Spinal cord (tissue), 9 donors: ENCODE measurements at regions not wholly inside any gene's neighbourhood (a gene's known extent, or its start where the extent isn't known, plus 50 kb on each side); places are given as distances from the start of the nearest gene placed in this dataset.

Source experiments
- DNase-seq, 6 donors: peaks; one replicate each; pipeline versions ENCODE4 v3.0.0 to v3.0.0-alpha.2; 2013 to 2015; ENCODE audit warnings: low spot score in 6 of 6, low read depth in 4 of 6
- H3K27ac ChIP-seq: one replicate; pipeline ENCODE4 v1.5.1; 2013; ENCODE audit warnings: low read depth, low read length, control low read depth
- H3K27me3 ChIP-seq: one replicate; pipeline ENCODE4 v1.6.1; 2013; ENCODE audit warnings: low read length; ENCODE audit not compliant: control insufficient read depth, insufficient read depth
- H3K36me3 ChIP-seq: one replicate; pipeline ENCODE4 v1.6.1; 2013; ENCODE audit warnings: low read length; ENCODE audit not compliant: control insufficient read depth, insufficient read depth
- H3K4me1 ChIP-seq: one replicate; pipeline ENCODE4 v1.6.1; 2013; ENCODE audit warnings: low read length; ENCODE audit not compliant: control insufficient read depth, insufficient read depth
- H3K4me3 ChIP-seq: one replicate; pipeline ENCODE4 v1.5.1; 2013; ENCODE audit warnings: low read depth, low read length, control low read depth
- H3K9me3 ChIP-seq: one replicate; pipeline ENCODE4 v1.6.1; 2013; ENCODE audit warnings: low read length; ENCODE audit not compliant: control insufficient read depth, insufficient read depth
- WGBS: methylation state at CpG from one replicate; pipeline ENCODE4 v1.1.5; 2013; ENCODE audit warnings: missing lambda C conversion rate; ENCODE audit not compliant: insufficient coverage; 5-methylcytosine and 5-hydroxymethylcytosine counted together
- donor health status: healthy.

DNA sequence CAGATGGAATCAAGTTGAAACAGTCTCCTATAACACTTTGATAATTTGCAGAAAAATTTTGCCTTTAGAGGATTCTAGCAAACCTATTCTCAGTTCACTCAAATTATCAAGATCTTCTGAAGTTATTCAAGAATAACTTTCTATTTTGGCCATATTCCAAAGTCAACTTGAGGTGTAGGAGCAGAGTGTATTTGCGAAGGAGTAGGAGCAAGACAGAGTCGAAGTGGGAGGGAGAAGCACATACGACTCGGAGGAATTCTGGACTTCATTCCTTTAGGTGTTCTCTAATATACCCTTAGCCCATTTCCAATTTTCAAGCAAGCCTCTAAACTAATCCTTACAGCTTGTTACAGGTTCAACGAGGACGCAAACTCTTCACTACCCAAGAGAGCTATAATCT lies 252.9 kb downstream of the GPM6A start:
- no peak overlapping the region for H3K4me3 ChIP-seq
- H3K4me1 ChIP-seq: no peaks in the 10 kb centered on the region
- H3K27ac ChIP-seq: no peak overlapping the region
- H3K36me3 ChIP-seq: no peaks in the 10 kb centered on the region
- H3K9me3 ChIP-seq: no peaks in the 10 kb centered on the region
- 92% methylated on average over 4 of the region's 6 CpGs for WGBS
- no peak for DNase-seq
- H3K27me3 ChIP-seq: no peaks in the 10 kb centered on the region

DNA sequence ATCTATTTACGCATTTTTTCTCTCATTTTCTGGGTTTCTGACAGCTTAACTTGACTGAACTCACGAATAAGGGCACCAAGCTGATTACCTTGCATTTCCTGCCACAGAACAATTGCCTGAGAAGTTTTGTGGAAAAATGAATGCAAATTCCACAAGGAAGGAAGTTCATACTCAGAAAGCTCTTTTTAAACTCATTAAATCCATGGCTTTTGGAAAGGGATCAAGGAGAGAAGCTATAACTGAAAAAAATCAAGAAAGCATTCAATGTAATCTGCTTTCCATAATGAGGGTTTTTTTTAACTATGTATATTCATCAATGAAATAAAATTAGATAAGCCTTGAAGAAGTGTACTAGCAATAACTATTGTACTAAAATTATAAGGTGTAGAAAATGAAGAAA lies 252.5 kb downstream of the GPM6A start:
- H3K36me3 ChIP-seq: no peaks in the 10 kb centered on the region
- H3K27ac ChIP-seq: no peak overlapping the region
- H3K4me3 ChIP-seq: no peak overlapping the region
- no peaks in the 10 kb centered on the region for H3K9me3 ChIP-seq
- H3K4me1 ChIP-seq: no peaks in the 10 kb centered on the region
- no CpG with 5 or more reads among the region's 2 CpGs for WGBS
- DNase-seq: peak in 1 of 6 donors; percentile 74
- H3K27me3 ChIP-seq: no peaks in the 10 kb centered on the region

DNA sequence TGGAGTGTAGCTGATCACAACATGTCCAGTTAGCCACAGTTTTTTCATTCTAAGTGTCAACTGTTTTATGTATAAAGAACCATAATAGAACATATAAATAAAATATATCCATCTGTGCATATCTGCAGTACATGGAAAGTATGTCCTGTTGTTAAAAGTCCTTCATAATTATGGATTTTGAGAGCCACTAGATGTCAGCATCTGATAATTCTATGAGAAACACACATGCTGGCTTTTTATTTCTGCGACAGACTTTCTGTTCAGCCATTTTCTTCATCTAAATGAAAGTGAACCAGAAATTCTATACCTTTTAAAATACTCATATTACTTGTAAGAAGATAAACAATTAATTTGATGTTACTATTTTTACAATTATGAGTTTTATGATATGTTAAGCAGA lies 251.5 kb downstream of the GPM6A start:
- peak overlapping the region; percentile 30 for H3K27ac ChIP-seq
- H3K9me3 ChIP-seq: no peaks in the 10 kb centered on the region
- DNase-seq: peak; percentile 52 to 97 (median 68)
- H3K36me3 ChIP-seq: no peaks in the 10 kb centered on the region
- H3K4me1 ChIP-seq: no peaks in the 10 kb centered on the region
- no CpG with 5 or more reads among the region's 1 CpG for WGBS
- no peak overlapping the region for H3K4me3 ChIP-seq
- H3K27me3 ChIP-seq: no peaks in the 10 kb centered on the region

DNA sequence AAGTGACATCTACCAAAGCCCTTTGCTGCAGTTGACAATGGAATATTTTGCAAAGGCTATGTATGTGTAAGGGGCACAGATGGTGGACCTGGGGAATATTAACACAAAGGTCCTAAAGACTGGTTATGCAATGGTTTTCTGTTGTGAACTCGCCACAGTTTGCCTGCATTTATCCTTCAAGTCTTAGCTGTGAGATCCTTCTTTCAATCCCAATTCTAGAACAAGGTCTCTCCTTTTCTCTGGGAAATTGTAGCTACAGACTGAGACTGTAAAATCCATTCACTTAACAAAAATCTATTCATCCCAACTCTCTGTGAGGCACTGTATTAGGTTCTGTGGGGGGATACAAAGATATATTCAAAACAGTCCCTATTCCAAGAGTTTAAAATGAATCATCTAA lies 250.4 kb downstream of the GPM6A start:
- Histone ChIP-seq H3K4me3 (no peak overlapping the region), H3K4me1 (no peaks in the 10 kb centered on the region), H3K9me3 (no peaks in the 10 kb centered on the region), H3K36me3 (no peaks in the 10 kb centered on the region), H3K27ac (peak overlapping the region; percentile 30), H3K27me3 (no peaks in the 10 kb centered on the region)
- 40% methylated on average over 1 of the region's 1 CpG for WGBS
- DNase-seq: peak in 4 of 6 donors; percentile 22 to 69 (median 40)

DNA sequence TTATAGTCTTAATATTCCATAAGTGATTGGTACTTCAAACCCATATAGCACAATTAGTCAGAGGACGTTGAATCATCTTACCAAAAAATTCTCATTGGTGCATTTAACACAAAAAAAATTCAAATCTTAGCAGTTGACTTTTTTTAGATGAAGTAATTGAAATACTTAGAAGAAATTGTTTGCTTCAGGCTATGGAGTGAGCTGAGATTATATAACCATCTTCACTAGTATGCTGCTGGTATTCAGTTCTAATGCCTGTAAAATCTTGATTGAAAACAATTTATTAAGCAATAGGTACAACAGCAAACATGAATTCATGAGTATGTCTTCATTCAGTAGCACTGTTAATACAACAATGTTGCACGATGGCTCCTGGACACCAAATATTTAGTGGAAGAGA lies 250.0 kb downstream of the GPM6A start:
- Histone ChIP-seq H3K4me3 (no peak overlapping the region), H3K9me3 (no peaks in the 10 kb centered on the region), H3K27ac (no peak overlapping the region), H3K4me1 (no peaks in the 10 kb centered on the region), H3K36me3 (no peaks in the 10 kb centered on the region), H3K27me3 (no peaks in the 10 kb centered on the region)
- WGBS: no CpG with 5 or more reads among the region's 2 CpGs
- DNase-seq: peak in 1 of 6 donors; percentile 32

DNA sequence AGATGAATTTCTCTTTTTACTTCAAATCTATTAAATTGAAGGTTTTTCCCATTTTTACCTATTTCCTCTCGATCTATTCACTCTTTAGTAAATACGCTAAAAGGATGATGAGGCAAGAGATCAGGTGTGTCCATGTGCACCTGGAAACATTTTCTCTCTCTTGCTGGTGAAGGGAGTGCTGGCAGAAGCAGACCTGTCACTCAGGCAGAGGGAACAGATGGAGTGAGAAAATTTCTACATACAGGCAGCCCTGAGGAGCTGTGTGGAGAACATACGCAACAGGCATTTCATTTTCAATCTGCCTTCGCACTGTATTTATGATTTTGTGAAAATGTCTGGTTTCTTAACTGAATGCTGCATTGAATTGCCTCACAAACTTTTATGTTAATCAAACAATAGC lies 249.5 kb downstream of the GPM6A start:
- Histone ChIP-seq H3K4me3 (no peak overlapping the region), H3K27ac (no peak overlapping the region), H3K4me1 (no peaks in the 10 kb centered on the region), H3K9me3 (no peaks in the 10 kb centered on the region), H3K36me3 (no peaks in the 10 kb centered on the region), H3K27me3 (no peaks in the 10 kb centered on the region)
- WGBS: no CpG with 5 or more reads among the region's 4 CpGs
- DNase-seq: peak in 3 of 6 donors; percentile 17 to 88 (median 71)
